ENCODE measurements at regions not wholly inside any gene's neighbourhood (a gene's known extent, or its start where the extent isn't known, plus 50 kb on each side); places are given as distances from the start of the nearest gene placed in this dataset.
"Not testable (repeated sequence)": the region's sequence is repeated elsewhere in the genome, so short reads cannot be mapped to it uniquely, and the experiment has no call there.

DNA sequence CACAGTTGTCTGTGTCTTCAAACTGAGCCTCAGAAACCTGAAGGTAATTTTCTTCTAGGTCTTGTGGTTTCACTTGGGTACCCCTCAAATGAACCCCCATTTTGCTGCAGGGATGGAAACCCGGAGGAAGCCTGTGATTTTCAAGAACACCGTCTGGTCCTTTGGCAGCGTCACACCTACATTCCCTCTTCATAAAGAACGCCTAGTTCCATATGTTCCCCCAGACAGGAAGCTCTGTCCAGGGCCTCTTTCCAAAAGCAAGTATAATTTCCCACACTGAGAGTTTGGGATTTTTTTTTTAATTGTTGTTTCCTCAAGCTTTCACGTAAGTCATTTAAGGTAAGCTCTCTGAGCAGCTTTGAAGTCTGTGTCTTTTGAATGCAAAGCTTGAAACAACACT, 515.0 kb downstream of the TMEM114 start:
- no peaks in the 10 kb centered on the region for H3K27me3 ChIP-seq (ENCODE audit: control insufficient read depth in 3 of 3, insufficient read depth in 3 of 3, low read length in 3 of 3)
- H3K4me3 ChIP-seq (ENCODE audit: low read length in 3 of 3) = no peak overlapping the region
- no peaks in the 10 kb centered on the region for H3K36me3 ChIP-seq (ENCODE audit: control insufficient read depth in 3 of 3, insufficient read depth in 3 of 3, low read length in 3 of 3)
- H3K9ac ChIP-seq (ENCODE audit: low read depth in 1 of 3, low read length in 3 of 3) = no peak overlapping the region
- no peak overlapping the region for H3K27ac ChIP-seq (ENCODE audit: low read depth, low read length)
- peaks cover 0 to 3% (median 2%) of the 10 kb centered on the region in 3 donors for H3K9me3 ChIP-seq (ENCODE audit: control insufficient read depth in 3 of 3, low read length in 3 of 3)
- no peaks in the 10 kb centered on the region for H3K4me1 ChIP-seq (ENCODE audit: control insufficient read depth in 3 of 3, insufficient read depth in 3 of 3, low read length in 3 of 3)

DNA sequence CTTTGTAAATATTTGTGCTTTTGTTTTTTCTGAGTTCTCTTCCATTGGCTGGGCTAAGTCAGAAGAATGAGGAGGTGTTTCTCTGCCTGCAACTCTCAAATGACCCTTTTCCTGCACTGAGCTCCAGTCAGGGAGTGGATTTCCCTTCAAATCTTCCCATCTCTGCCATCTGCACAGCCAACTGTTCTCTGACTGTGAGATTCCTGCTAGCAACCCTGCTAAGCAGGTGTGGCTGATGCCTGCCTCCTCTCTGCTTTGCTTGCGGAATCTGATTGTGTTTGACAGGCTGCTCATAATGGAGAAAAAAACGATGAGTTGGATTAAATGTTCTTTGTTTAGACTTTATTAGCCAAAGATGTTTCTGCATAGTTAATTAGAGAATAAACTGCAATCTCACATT, 519.8 kb downstream of the TMEM114 start:
- Histone ChIP-seq H3K27ac (ENCODE audit: low read depth, low read length) (no peak overlapping the region), H3K9me3 (ENCODE audit: control insufficient read depth in 3 of 3, low read length in 3 of 3) (peaks cover 0 to 6% (median 5%) of the 10 kb centered on the region in 3 donors), H3K9ac (ENCODE audit: low read depth in 1 of 3, low read length in 3 of 3) (no peak overlapping the region), H3K36me3 (ENCODE audit: control insufficient read depth in 3 of 3, insufficient read depth in 3 of 3, low read length in 3 of 3) (no peaks in the 10 kb centered on the region), H3K4me3 (ENCODE audit: low read length in 3 of 3) (no peak overlapping the region), H3K27me3 (ENCODE audit: control insufficient read depth in 3 of 3, insufficient read depth in 3 of 3, low read length in 3 of 3) (no peaks in the 10 kb centered on the region), H3K4me1 (ENCODE audit: control insufficient read depth in 3 of 3, insufficient read depth in 3 of 3, low read length in 3 of 3) (no peaks in the 10 kb centered on the region)

GRCh38 chr16:8068225-8068624, 522.1 kb downstream of the TMEM114 start:
- H3K9me3 ChIP-seq (ENCODE audit: control insufficient read depth in 3 of 3, low read length in 3 of 3); H3K36me3 ChIP-seq (ENCODE audit: control insufficient read depth in 3 of 3, insufficient read depth in 3 of 3, low read length in 3 of 3); H3K27me3 ChIP-seq (ENCODE audit: control insufficient read depth in 3 of 3, insufficient read depth in 3 of 3, low read length in 3 of 3); H3K27ac ChIP-seq (ENCODE audit: low read depth, low read length); H3K4me1 ChIP-seq (ENCODE audit: control insufficient read depth in 3 of 3, insufficient read depth in 3 of 3, low read length in 3 of 3); H3K4me3 ChIP-seq (ENCODE audit: low read length in 3 of 3); H3K9ac ChIP-seq (ENCODE audit: low read depth in 1 of 3, low read length in 3 of 3): not testable (repeated sequence)

DNA sequence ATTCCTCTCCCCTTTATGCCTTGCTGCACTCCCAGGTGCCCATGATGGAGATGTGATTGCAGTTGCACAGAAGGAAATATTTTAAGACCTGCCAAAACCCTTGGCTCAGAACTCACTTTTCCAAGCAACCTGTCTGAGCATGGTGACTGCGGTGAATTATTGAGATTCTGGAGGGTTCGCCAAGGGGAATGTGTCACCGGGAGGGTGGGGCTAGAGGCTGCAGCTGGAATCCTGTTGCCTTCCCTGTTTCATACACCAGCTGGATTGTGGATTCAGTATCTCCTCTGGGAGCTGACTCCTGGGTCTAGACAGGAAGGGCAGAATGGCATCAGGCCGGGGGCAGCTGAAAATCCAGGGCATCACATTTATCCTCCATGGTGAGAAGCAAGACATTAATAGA, 527.2 kb downstream of the TMEM114 start:
- Histone ChIP-seq H3K9me3 (ENCODE audit: control insufficient read depth in 3 of 3, low read length in 3 of 3) (peaks cover 2 to 4% (median 2%) of the 10 kb centered on the region in 3 donors), H3K9ac (ENCODE audit: low read depth in 1 of 3, low read length in 3 of 3) (no peak overlapping the region), H3K4me1 (ENCODE audit: control insufficient read depth in 3 of 3, insufficient read depth in 3 of 3, low read length in 3 of 3) (no peaks in the 10 kb centered on the region), H3K27ac (ENCODE audit: low read depth, low read length) (no peak overlapping the region), H3K27me3 (ENCODE audit: control insufficient read depth in 3 of 3, insufficient read depth in 3 of 3, low read length in 3 of 3) (no peaks in the 10 kb centered on the region), H3K4me3 (ENCODE audit: low read length in 3 of 3) (no peak overlapping the region), H3K36me3 (ENCODE audit: control insufficient read depth in 3 of 3, insufficient read depth in 3 of 3, low read length in 3 of 3) (no peaks in the 10 kb centered on the region)

- no peaks in the 10 kb centered on the region for H3K27me3 ChIP-seq (ENCODE audit: control insufficient read depth in 3 of 3, insufficient read depth in 3 of 3, low read length in 3 of 3)
- no peak overlapping the region for H3K4me3 ChIP-seq (ENCODE audit: low read length in 3 of 3)
- H3K4me1 ChIP-seq (ENCODE audit: control insufficient read depth in 3 of 3, insufficient read depth in 3 of 3, low read length in 3 of 3) = no peaks in the 10 kb centered on the region
- H3K27ac ChIP-seq (ENCODE audit: low read depth, low read length) = no peak overlapping the region
- H3K9me3 ChIP-seq (ENCODE audit: control insufficient read depth in 3 of 3, low read length in 3 of 3) = peaks cover 2 to 4% (median 2%) of the 10 kb centered on the region in 3 donors
- no peaks in the 10 kb centered on the region for H3K36me3 ChIP-seq (ENCODE audit: control insufficient read depth in 3 of 3, insufficient read depth in 3 of 3, low read length in 3 of 3)
- no peak overlapping the region for H3K9ac ChIP-seq (ENCODE audit: low read depth in 1 of 3, low read length in 3 of 3)
Observed at GRCh38 chr16:8062677-8063076, 527.6 kb downstream of the TMEM114 start.

- Histone ChIP-seq H3K27me3 (ENCODE audit: control insufficient read depth in 3 of 3, insufficient read depth in 3 of 3, low read length in 3 of 3) (no peaks in the 10 kb centered on the region), H3K27ac (ENCODE audit: low read depth, low read length) (no peak overlapping the region), H3K4me3 (ENCODE audit: low read length in 3 of 3) (no peak overlapping the region), H3K9me3 (ENCODE audit: control insufficient read depth in 3 of 3, low read length in 3 of 3) (no peaks in the 10 kb centered on the region), H3K4me1 (ENCODE audit: control insufficient read depth in 3 of 3, insufficient read depth in 3 of 3, low read length in 3 of 3) (no peaks in the 10 kb centered on the region), H3K9ac (ENCODE audit: low read depth in 1 of 3, low read length in 3 of 3) (no peak overlapping the region), H3K36me3 (ENCODE audit: control insufficient read depth in 3 of 3, insufficient read depth in 3 of 3, low read length in 3 of 3) (no peaks in the 10 kb centered on the region)
Observed at GRCh38 chr16:8055761-8056160, 534.5 kb downstream of the TMEM114 start.

DNA sequence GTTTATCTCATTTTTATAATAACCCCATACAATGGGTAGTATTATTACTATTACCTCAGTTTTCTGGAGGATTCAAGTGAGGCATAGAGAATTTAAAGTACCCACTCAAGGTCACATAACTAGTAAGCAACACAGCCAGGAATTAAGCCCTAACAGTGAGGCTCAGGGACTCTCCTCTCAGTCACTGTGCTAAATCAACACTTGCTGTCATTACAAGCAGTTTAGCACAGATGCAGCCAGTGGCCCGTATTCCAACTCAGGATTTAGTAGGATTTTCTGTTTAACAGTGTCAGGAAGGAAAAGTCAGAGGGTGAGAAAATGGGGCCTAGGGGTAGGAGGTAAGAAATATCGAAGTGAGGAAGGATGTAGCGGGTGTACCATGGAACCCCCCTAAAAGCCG, 536.9 kb downstream of the TMEM114 start:
- no peaks in the 10 kb centered on the region for H3K27me3 ChIP-seq (ENCODE audit: control insufficient read depth in 3 of 3, insufficient read depth in 3 of 3, low read length in 3 of 3)
- no peaks in the 10 kb centered on the region for H3K4me1 ChIP-seq (ENCODE audit: control insufficient read depth in 3 of 3, insufficient read depth in 3 of 3, low read length in 3 of 3)
- no peak overlapping the region for H3K9ac ChIP-seq (ENCODE audit: low read depth in 1 of 3, low read length in 3 of 3)
- no peak overlapping the region for H3K4me3 ChIP-seq (ENCODE audit: low read length in 3 of 3)
- H3K36me3 ChIP-seq (ENCODE audit: control insufficient read depth in 3 of 3, insufficient read depth in 3 of 3, low read length in 3 of 3) = no peaks in the 10 kb centered on the region
- no peak overlapping the region for H3K27ac ChIP-seq (ENCODE audit: low read depth, low read length)
- H3K9me3 ChIP-seq (ENCODE audit: control insufficient read depth in 3 of 3, low read length in 3 of 3) = no peaks in the 10 kb centered on the region

DNA sequence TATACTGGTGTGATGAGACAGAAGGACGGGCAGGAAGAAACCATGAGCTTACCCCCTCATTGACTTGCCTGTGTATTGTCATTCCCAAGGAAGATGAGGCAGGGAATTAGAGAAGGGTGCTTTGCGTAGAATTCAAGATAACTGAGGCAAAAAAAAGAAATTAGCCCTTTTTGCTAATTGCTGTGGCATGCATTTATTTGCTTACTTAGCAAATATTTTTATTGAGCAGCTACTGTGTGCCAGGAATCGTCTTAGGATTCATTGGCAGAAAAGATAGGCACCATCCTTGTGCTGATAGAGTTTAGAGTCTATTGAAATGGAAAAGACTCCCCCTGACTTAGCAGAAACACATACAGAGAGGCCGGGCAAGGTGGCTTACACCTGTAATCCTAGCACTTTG, 541.9 kb downstream of the TMEM114 start:
- H3K9me3 ChIP-seq (ENCODE audit: control insufficient read depth in 3 of 3, low read length in 3 of 3) = peaks cover 0 to 3% (median 0%) of the 10 kb centered on the region in 3 donors
- H3K27me3 ChIP-seq (ENCODE audit: control insufficient read depth in 3 of 3, insufficient read depth in 3 of 3, low read length in 3 of 3) = no peaks in the 10 kb centered on the region
- no peak overlapping the region for H3K9ac ChIP-seq (ENCODE audit: low read depth in 1 of 3, low read length in 3 of 3)
- no peaks in the 10 kb centered on the region for H3K4me1 ChIP-seq (ENCODE audit: control insufficient read depth in 3 of 3, insufficient read depth in 3 of 3, low read length in 3 of 3)
- H3K36me3 ChIP-seq (ENCODE audit: control insufficient read depth in 3 of 3, insufficient read depth in 3 of 3, low read length in 3 of 3) = no peaks in the 10 kb centered on the region
- no peak overlapping the region for H3K27ac ChIP-seq (ENCODE audit: low read depth, low read length)
- no peak overlapping the region for H3K4me3 ChIP-seq (ENCODE audit: low read length in 3 of 3)

GRCh38 chr16:8047736-8048135, 542.6 kb downstream of the TMEM114 start:
- Histone ChIP-seq H3K9me3 (ENCODE audit: control insufficient read depth in 3 of 3, low read length in 3 of 3) (peaks cover 0 to 3% (median 0%) of the 10 kb centered on the region in 3 donors), H3K36me3 (ENCODE audit: control insufficient read depth in 3 of 3, insufficient read depth in 3 of 3, low read length in 3 of 3) (no peaks in the 10 kb centered on the region), H3K4me3 (ENCODE audit: low read length in 3 of 3) (no peak overlapping the region), H3K4me1 (ENCODE audit: control insufficient read depth in 3 of 3, insufficient read depth in 3 of 3, low read length in 3 of 3) (no peaks in the 10 kb centered on the region), H3K27me3 (ENCODE audit: control insufficient read depth in 3 of 3, insufficient read depth in 3 of 3, low read length in 3 of 3) (no peaks in the 10 kb centered on the region), H3K27ac (ENCODE audit: low read depth, low read length) (no peak overlapping the region), H3K9ac (ENCODE audit: low read depth in 1 of 3, low read length in 3 of 3) (no peak overlapping the region)

DNA sequence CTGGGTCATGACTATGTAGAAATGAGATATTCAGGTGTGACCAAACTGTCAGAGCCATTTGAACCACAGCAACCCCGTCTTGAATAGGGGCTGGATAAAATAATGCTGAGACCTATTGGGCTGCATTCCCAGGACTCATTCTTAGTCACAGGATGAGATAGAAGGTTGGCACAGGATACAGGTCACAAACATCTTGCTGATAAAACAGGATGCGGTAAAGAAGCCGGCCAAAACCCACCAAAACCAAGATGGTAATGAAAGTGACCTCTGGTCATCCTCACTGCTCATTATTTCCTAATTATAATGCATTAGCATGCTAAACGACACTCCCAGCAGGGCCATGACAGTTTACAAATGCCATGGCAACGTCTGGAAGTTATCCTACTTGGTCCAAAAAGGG, 545.5 kb downstream of the TMEM114 start:
- Histone ChIP-seq H3K4me3 (ENCODE audit: low read length in 3 of 3) (no peak overlapping the region), H3K27ac (ENCODE audit: low read depth, low read length) (no peak overlapping the region), H3K4me1 (ENCODE audit: control insufficient read depth in 3 of 3, insufficient read depth in 3 of 3, low read length in 3 of 3) (no peaks in the 10 kb centered on the region), H3K27me3 (ENCODE audit: control insufficient read depth in 3 of 3, insufficient read depth in 3 of 3, low read length in 3 of 3) (no peaks in the 10 kb centered on the region), H3K9ac (ENCODE audit: low read depth in 1 of 3, low read length in 3 of 3) (no peak overlapping the region), H3K9me3 (ENCODE audit: control insufficient read depth in 3 of 3, low read length in 3 of 3) (peaks cover 0 to 3% (median 0%) of the 10 kb centered on the region in 3 donors), H3K36me3 (ENCODE audit: control insufficient read depth in 3 of 3, insufficient read depth in 3 of 3, low read length in 3 of 3) (no peaks in the 10 kb centered on the region)

DNA sequence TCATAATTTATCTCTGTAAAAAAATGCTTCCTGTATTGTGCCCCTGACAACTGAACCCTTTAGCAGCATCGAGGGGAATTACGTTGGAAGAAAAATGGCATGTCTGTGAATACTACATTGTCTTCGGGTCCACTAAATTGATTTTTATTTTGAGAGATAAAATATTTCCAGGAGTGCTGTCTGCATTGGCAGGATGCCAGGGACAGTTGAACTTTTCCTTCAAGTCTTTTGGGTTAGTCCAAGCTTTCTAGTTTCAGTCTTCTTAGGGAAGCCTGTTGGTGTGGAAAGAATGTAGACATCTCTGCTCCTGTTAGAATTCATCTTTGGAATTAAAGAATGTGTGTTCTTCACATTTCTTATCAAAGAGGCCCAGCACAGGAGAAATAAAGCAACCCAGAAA, 557.9 kb downstream of the TMEM114 start:
- Histone ChIP-seq H3K9me3 (ENCODE audit: control insufficient read depth in 3 of 3, low read length in 3 of 3) (no peaks in the 10 kb centered on the region), H3K9ac (ENCODE audit: low read depth in 1 of 3, low read length in 3 of 3) (no peak overlapping the region), H3K27me3 (ENCODE audit: control insufficient read depth in 3 of 3, insufficient read depth in 3 of 3, low read length in 3 of 3) (no peaks in the 10 kb centered on the region), H3K4me3 (ENCODE audit: low read length in 3 of 3) (no peak overlapping the region), H3K36me3 (ENCODE audit: control insufficient read depth in 3 of 3, insufficient read depth in 3 of 3, low read length in 3 of 3) (no peaks in the 10 kb centered on the region), H3K4me1 (ENCODE audit: control insufficient read depth in 3 of 3, insufficient read depth in 3 of 3, low read length in 3 of 3) (no peaks in the 10 kb centered on the region), H3K27ac (ENCODE audit: low read depth, low read length) (no peak overlapping the region)
